GM23338 (cell line): ENCODE measurements at regions not wholly inside any gene's neighbourhood (a gene's known extent, or its start where the extent isn't known, plus 50 kb on each side); places are given as distances from the start of the nearest gene placed in this dataset.

Experiments
- ATAC-seq: fragments of 200-7000 bp; cut with Tn5 transposase; 3 replicates; pipeline ENCODE4 v1.9.1; 2020
- DNase-seq: peaks from one replicate; pipeline ENCODE4 v3.0.0-alpha.2; 2015; ENCODE audit warnings: low spot score
- H2AFZ ChIP-seq: fragments of 200-600 bp; sonication (generic); 2 replicates; pipeline ENCODE4 v1.8.0; 2016; ENCODE audit warnings: antibody characterized with exemption, mild to moderate bottlenecking, moderate library complexity
- H3F3A ChIP-seq: fragments of 200-600 bp; sonication (generic); replicated peaks from 2 replicates; pipeline ENCODE4 v1.8.0; 2017; ENCODE audit warnings: antibody characterized with exemption, mixed run types, low read depth
- H3K27ac ChIP-seq: fragments of 200-600 bp; sonication (generic); 2 replicates; pipeline ENCODE4 v1.6.1; 2016; ENCODE audit warnings: low read depth
- H3K27me3 ChIP-seq: fragments of 200-600 bp; sonication (generic); 2 replicates; pipeline ENCODE4 v1.8.0; 2016; ENCODE audit warnings: mild to moderate bottlenecking, mixed run types, moderate library complexity; ENCODE audit not compliant: insufficient read depth
- H3K36me3 ChIP-seq: fragments of 200-600 bp; sonication (generic); 2 replicates; pipeline ENCODE4 v1.8.0; 2016; ENCODE audit warnings: mild to moderate bottlenecking; ENCODE audit not compliant: insufficient read depth
- H3K4me1 ChIP-seq: fragments of 200-600 bp; sonication (generic); 2 replicates; pipeline ENCODE4 v1.8.0; 2016; ENCODE audit warnings: mild to moderate bottlenecking, moderate library complexity; ENCODE audit not compliant: insufficient read depth
- H3K4me2 ChIP-seq: fragments of 200-600 bp; sonication (generic); 2 replicates; pipeline ENCODE4 v1.7.1; 2017; ENCODE audit warnings: mixed run types
- H3K4me3 ChIP-seq: fragments of 200-600 bp; sonication (generic); 2 replicates; pipeline ENCODE4 v1.6.1; 2016; ENCODE audit warnings: mixed run types
- H3K79me2 ChIP-seq: fragments of 200-600 bp; sonication (generic); replicated peaks from 2 replicates; pipeline ENCODE4 v1.8.0; 2017; ENCODE audit warnings: mild to moderate bottlenecking; ENCODE audit not compliant: insufficient read depth
- H3K9me2 ChIP-seq: fragments of 200-600 bp; sonication (generic); 2 replicates; pipeline ENCODE4 v1.8.0; 2017; ENCODE audit not compliant: insufficient read depth
- H4K20me1 ChIP-seq: fragments of 200-600 bp; sonication (generic); replicated peaks from 2 replicates; pipeline ENCODE4 v1.8.0; 2017; ENCODE audit warnings: mild to moderate bottlenecking; ENCODE audit not compliant: insufficient read depth
- H3K27ac Mint-ChIP-seq: 2 replicates; pipeline ENCODE4 v1.8.0; 2020; ENCODE audit warnings: inconsistent platforms, mild to moderate bottlenecking, moderate library complexity, mixed read lengths
- H3K27me3 Mint-ChIP-seq: 3 replicates; pipeline ENCODE4 v1.8.0; 2022; ENCODE audit warnings: low read depth, mild to moderate bottlenecking, moderate library complexity, mixed read lengths, inconsistent platforms; ENCODE audit not compliant: insufficient read depth, poor library complexity
- H3K36me3 Mint-ChIP-seq: 3 replicates; pipeline ENCODE4 v1.8.0; 2021; ENCODE audit warnings: low read depth, mild to moderate bottlenecking, inconsistent platforms, moderate library complexity, mixed read lengths
- H3K4me1 Mint-ChIP-seq: 3 replicates; pipeline ENCODE4 v1.8.0; 2020; ENCODE audit warnings: mild to moderate bottlenecking, inconsistent platforms, mixed read lengths
- H3K4me3 Mint-ChIP-seq: 3 replicates; pipeline ENCODE4 v1.8.0; 2021; ENCODE audit warnings: moderate library complexity, mild to moderate bottlenecking, inconsistent platforms, mixed read lengths
- H3K9me3 Mint-ChIP-seq: 3 replicates; pipeline ENCODE4 v1.8.0; 2020; ENCODE audit warnings: moderate library complexity, mild to moderate bottlenecking, inconsistent platforms, mixed read lengths
- CREB1 ChIP-seq: fragments of 250-450 bp; sonication (Bioruptor Pico); IDR thresholded peaks from 2 replicates; pipeline ENCODE4 v1.5.0; 2020; ENCODE audit warnings: low read depth, mild to moderate bottlenecking, moderate library complexity
- EZH2 ChIP-seq: fragments of 200-600 bp; sonication (generic); IDR thresholded peaks from one replicate; pipeline ENCODE4 v1.8.0; 2017; ENCODE audit warnings: antibody characterized with exemption, mild to moderate bottlenecking, low read depth; ENCODE audit not compliant: unreplicated experiment
- EZH2phosphoT487 ChIP-seq: fragments of 200-600 bp; sonication (generic); IDR thresholded peaks from one replicate; pipeline ENCODE4 v1.8.1; 2018; ENCODE audit warnings: antibody characterized with exemption; ENCODE audit not compliant: unreplicated experiment
- JUNB ChIP-seq: IDR thresholded peaks from one replicate; pipeline ENCODE4 v1.6.1; 2016; ENCODE audit warnings: antibody characterized with exemption; ENCODE audit not compliant: unreplicated experiment
- NANOG ChIP-seq: IDR thresholded peaks from 2 replicates; pipeline ENCODE4 v1.6.1; 2016; ENCODE audit warnings: antibody characterized with exemption, borderline replicate concordance
- POLR2AphosphoS5 ChIP-seq: IDR thresholded peaks from 2 replicates; pipeline ENCODE4 v1.6.1; 2016; ENCODE audit warnings: antibody characterized with exemption, low read depth
- STAT1 ChIP-seq: IDR thresholded peaks from one replicate; pipeline ENCODE4 v1.6.1; 2016; ENCODE audit warnings: antibody characterized with exemption; ENCODE audit not compliant: unreplicated experiment
- ZNF114 ChIP-seq: fragments of 250-450 bp; sonication (Bioruptor Pico); IDR thresholded peaks from 2 replicates; pipeline ENCODE4 v1.5.0; 2020; ENCODE audit warnings: mild to moderate bottlenecking, moderate library complexity
- ZNF331 ChIP-seq: fragments of 250-450 bp; sonication (Bioruptor Pico); IDR thresholded peaks from 2 replicates; pipeline ENCODE4 v1.5.0; 2020; ENCODE audit warnings: low read depth, mild to moderate bottlenecking, moderate library complexity
- TF ChIP-seq, protein P1 (sequence below): IDR thresholded peaks from one replicate; pipeline ENCODE4 v1.6.1; 2018; ENCODE audit warnings: antibody characterized with exemption; ENCODE audit not compliant: unreplicated experiment
- TF ChIP-seq, protein P2 (sequence below), 2 experiments: fragments of 200-600 bp in 1 of 2; sonication (generic) in 1 of 2; conservative IDR thresholded peaks; 2 replicates each; pipeline versions ENCODE4 v1.5.1 to v1.6.1; 2016 to 2017; ENCODE audit warnings: antibody characterized with exemption in 2 of 2, low read depth in 2 of 2, mild to moderate bottlenecking in 2 of 2, moderate library complexity in 1 of 2
- TF ChIP-seq, protein P3 (sequence below): IDR thresholded peaks from 2 replicates; pipeline ENCODE4 v1.6.1; 2016; ENCODE audit warnings: antibody characterized with exemption
- TF ChIP-seq, protein P4 (sequence below): fragments of 250-450 bp; sonication (Bioruptor Pico); IDR thresholded peaks from 2 replicates; pipeline ENCODE4 v1.5.0; 2020; ENCODE audit warnings: mild to moderate bottlenecking, moderate library complexity

DNA sequence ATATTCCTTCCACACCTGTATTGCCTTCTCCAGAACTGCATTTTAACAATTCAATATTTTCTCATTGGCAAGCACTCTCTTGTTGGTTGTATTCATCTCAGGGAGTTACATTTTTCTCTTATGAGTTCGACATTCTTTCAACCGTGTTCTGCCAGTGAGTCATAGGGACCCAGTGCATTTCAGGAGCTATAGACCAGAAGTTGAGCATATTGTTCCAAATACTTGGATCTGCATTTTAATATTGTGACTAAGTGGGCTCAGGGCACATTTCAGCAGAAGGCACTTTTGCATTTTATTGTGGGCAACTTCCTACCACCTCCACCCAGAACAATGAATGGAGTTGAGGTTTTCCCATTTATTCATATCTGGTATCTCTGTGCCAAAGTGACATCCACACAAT, 132.8 kb downstream of the TNFSF18 start:
- Histone ChIP-seq H3K79me2 (no peaks in the 10 kb centered on the region), H3K27ac (no peak overlapping the region)
- TF ChIP-seq, protein P1, sequence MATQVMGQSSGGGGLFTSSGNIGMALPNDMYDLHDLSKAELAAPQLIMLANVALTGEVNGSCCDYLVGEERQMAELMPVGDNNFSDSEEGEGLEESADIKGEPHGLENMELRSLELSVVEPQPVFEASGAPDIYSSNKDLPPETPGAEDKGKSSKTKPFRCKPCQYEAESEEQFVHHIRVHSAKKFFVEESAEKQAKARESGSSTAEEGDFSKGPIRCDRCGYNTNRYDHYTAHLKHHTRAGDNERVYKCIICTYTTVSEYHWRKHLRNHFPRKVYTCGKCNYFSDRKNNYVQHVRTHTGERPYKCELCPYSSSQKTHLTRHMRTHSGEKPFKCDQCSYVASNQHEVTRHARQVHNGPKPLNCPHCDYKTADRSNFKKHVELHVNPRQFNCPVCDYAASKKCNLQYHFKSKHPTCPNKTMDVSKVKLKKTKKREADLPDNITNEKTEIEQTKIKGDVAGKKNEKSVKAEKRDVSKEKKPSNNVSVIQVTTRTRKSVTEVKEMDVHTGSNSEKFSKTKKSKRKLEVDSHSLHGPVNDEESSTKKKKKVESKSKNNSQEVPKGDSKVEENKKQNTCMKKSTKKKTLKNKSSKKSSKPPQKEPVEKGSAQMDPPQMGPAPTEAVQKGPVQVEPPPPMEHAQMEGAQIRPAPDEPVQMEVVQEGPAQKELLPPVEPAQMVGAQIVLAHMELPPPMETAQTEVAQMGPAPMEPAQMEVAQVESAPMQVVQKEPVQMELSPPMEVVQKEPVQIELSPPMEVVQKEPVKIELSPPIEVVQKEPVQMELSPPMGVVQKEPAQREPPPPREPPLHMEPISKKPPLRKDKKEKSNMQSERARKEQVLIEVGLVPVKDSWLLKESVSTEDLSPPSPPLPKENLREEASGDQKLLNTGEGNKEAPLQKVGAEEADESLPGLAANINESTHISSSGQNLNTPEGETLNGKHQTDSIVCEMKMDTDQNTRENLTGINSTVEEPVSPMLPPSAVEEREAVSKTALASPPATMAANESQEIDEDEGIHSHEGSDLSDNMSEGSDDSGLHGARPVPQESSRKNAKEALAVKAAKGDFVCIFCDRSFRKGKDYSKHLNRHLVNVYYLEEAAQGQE = no peak
- TF ChIP-seq STAT1 = no peak
- TF ChIP-seq POLR2AphosphoS5 = no peak
- no peak for TF ChIP-seq NANOG
- TF ChIP-seq ZNF331 (CRISPR knock-in tag) = no peak
- no peak for TF ChIP-seq ZNF114
- TF ChIP-seq EZH2 = no peak
- no peak for TF ChIP-seq CREB1 (CRISPR knock-in tag)
- no peak for TF ChIP-seq JUNB
- TF ChIP-seq, protein P2, sequence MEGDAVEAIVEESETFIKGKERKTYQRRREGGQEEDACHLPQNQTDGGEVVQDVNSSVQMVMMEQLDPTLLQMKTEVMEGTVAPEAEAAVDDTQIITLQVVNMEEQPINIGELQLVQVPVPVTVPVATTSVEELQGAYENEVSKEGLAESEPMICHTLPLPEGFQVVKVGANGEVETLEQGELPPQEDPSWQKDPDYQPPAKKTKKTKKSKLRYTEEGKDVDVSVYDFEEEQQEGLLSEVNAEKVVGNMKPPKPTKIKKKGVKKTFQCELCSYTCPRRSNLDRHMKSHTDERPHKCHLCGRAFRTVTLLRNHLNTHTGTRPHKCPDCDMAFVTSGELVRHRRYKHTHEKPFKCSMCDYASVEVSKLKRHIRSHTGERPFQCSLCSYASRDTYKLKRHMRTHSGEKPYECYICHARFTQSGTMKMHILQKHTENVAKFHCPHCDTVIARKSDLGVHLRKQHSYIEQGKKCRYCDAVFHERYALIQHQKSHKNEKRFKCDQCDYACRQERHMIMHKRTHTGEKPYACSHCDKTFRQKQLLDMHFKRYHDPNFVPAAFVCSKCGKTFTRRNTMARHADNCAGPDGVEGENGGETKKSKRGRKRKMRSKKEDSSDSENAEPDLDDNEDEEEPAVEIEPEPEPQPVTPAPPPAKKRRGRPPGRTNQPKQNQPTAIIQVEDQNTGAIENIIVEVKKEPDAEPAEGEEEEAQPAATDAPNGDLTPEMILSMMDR (conservative IDR thresholded peaks at IDR 0.05; ENCODE audit: low read depth in 2 of 2) = no peak
- TF ChIP-seq, protein P3, sequence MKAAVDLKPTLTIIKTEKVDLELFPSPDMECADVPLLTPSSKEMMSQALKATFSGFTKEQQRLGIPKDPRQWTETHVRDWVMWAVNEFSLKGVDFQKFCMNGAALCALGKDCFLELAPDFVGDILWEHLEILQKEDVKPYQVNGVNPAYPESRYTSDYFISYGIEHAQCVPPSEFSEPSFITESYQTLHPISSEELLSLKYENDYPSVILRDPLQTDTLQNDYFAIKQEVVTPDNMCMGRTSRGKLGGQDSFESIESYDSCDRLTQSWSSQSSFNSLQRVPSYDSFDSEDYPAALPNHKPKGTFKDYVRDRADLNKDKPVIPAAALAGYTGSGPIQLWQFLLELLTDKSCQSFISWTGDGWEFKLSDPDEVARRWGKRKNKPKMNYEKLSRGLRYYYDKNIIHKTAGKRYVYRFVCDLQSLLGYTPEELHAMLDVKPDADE = no peak
- TF ChIP-seq, protein P4, sequence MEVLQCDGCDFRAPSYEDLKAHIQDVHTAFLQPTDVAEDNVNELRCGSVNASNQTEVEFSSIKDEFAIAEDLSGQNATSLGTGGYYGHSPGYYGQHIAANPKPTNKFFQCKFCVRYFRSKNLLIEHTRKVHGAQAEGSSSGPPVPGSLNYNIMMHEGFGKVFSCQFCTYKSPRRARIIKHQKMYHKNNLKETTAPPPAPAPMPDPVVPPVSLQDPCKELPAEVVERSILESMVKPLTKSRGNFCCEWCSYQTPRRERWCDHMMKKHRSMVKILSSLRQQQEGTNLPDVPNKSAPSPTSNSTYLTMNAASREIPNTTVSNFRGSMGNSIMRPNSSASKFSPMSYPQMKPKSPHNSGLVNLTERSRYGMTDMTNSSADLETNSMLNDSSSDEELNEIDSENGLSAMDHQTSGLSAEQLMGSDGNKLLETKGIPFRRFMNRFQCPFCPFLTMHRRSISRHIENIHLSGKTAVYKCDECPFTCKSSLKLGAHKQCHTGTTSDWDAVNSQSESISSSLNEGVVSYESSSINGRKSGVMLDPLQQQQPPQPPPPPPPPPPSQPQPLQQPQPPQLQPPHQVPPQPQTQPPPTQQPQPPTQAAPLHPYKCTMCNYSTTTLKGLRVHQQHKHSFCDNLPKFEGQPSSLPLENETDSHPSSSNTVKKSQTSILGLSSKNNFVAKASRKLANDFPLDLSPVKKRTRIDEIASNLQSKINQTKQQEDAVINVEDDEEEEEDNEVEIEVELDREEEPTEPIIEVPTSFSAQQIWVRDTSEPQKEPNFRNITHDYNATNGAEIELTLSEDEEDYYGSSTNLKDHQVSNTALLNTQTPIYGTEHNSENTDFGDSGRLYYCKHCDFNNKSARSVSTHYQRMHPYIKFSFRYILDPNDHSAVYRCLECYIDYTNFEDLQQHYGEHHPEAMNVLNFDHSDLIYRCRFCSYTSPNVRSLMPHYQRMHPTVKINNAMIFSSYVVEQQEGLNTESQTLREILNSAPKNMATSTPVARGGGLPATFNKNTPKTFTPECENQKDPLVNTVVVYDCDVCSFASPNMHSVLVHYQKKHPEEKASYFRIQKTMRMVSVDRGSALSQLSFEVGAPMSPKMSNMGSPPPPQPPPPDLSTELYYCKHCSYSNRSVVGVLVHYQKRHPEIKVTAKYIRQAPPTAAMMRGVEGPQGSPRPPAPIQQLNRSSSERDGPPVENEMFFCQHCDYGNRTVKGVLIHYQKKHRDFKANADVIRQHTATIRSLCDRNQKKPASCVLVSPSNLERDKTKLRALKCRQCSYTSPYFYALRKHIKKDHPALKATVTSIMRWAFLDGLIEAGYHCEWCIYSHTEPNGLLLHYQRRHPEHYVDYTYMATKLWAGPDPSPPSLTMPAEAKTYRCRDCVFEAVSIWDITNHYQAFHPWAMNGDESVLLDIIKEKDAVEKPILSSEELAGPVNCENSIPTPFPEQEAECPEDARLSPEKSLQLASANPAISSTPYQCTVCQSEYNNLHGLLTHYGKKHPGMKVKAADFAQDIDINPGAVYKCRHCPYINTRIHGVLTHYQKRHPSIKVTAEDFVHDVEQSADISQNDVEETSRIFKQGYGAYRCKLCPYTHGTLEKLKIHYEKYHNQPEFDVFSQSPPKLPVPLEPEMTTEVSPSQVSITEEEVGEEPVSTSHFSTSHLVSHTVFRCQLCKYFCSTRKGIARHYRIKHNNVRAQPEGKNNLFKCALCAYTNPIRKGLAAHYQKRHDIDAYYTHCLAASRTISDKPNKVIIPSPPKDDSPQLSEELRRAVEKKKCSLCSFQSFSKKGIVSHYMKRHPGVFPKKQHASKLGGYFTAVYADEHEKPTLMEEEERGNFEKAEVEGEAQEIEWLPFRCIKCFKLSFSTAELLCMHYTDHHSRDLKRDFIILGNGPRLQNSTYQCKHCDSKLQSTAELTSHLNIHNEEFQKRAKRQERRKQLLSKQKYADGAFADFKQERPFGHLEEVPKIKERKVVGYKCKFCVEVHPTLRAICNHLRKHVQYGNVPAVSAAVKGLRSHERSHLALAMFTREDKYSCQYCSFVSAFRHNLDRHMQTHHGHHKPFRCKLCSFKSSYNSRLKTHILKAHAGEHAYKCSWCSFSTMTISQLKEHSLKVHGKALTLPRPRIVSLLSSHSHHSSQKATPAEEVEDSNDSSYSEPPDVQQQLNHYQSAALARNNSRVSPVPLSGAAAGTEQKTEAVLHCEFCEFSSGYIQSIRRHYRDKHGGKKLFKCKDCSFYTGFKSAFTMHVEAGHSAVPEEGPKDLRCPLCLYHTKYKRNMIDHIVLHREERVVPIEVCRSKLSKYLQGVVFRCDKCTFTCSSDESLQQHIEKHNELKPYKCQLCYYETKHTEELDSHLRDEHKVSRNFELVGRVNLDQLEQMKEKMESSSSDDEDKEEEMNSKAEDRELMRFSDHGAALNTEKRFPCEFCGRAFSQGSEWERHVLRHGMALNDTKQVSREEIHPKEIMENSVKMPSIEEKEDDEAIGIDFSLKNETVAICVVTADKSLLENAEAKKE (CRISPR knock-in tag) = no peak
- no peak for TF ChIP-seq EZH2phosphoT487

More for the DNA sequence above, 132.8 kb downstream of the TNFSF18 start:
- Histone ChIP-seq H3K27me3 (no peaks in the 10 kb centered on the region), H4K20me1 (no peaks in the 10 kb centered on the region), H3K4me1 (no peaks in the 10 kb centered on the region), H2AFZ (no peak overlapping the region), H3K4me2 (no peak overlapping the region), H3K9me2 (peaks cover 15% of the 10 kb centered on the region), H3K4me3 (no peak overlapping the region), H3K36me3 (peaks cover under 1% of the 10 kb centered on the region; the same call in 1 of the 2 replicates), H3F3A (no peaks in the 10 kb centered on the region)
- no peak for DNase-seq
- peaks cover 8% of the 10 kb centered on the region for H3K36me3 Mint-ChIP-seq
- peaks cover 2% of the 10 kb centered on the region for H3K27me3 Mint-ChIP-seq
- H3K27ac Mint-ChIP-seq = no peak overlapping the region
- no peak for ATAC-seq
- no peak overlapping the region for H3K4me3 Mint-ChIP-seq
- peaks cover 20% of the 10 kb centered on the region for H3K9me3 Mint-ChIP-seq
- no peaks in the 10 kb centered on the region for H3K4me1 Mint-ChIP-seq
